Choroid plexus epithelial cell (primary cell): ENCODE measurements at regions not wholly inside any gene's neighbourhood (a gene's known extent, or its start where the extent isn't known, plus 50 kb on each side); places are given as distances from the start of the nearest gene placed in this dataset.

Source experiments
- DNase-seq: peaks from one replicate; pipeline ENCODE4 v3.0.0-alpha.2; 2010; ENCODE audit warnings: low read depth
- H3K4me3 ChIP-seq: 2 replicates; pipeline ENCODE4 v1.5.1; 2011; ENCODE audit warnings: low read depth, mild to moderate bottlenecking, control low read depth, low read length, moderate library complexity
- CTCF ChIP-seq: conservative IDR thresholded peaks from 2 replicates; pipeline ENCODE4 v1.5.1; 2011; ENCODE audit warnings: low read depth, mild to moderate bottlenecking, control low read depth, inconsistent platforms, low read length, moderate library complexity

DNA sequence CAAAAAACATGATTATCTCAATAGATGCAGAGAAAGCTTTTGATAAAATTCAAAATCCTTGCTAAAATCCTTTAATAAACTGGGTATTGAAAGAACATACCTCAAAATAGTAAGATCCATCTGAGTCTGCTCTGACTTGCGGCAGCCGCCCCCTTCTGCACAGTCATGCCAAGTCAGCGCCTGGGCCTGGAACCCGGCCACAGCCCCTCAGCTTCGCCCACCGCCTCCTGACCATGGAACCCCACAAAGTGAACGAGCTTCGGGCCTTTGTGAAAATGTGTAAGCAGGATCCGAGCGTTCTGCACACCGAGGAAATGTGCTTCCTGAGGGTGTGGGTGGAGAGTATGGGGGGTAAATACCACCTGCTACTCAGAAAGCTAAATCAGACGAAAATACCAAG lies 270.9 kb upstream of the TFPI start:
- H3K4me3 ChIP-seq, result no peak overlapping the region
- no peak for DNase-seq
- TF ChIP-seq CTCF, result no peak

- no peak overlapping the region for H3K4me3 ChIP-seq
- peak; percentile 7 for DNase-seq
- TF ChIP-seq CTCF, result no peak
Measured at GRCh38 chr2:187826023-187826422, 271.8 kb upstream of the TFPI start.

GRCh38 chr2:187834787-187835186 lies 280.6 kb upstream of the TFPI start:
- H3K4me3 ChIP-seq, result no peak overlapping the region
- no peak for DNase-seq
- no peak for TF ChIP-seq CTCF

GRCh38 chr2:187838690-187839089 lies 284.5 kb upstream of the TFPI start:
- TF ChIP-seq CTCF, result no peak
- H3K4me3 ChIP-seq, result no peak overlapping the region
- DNase-seq, result no peak

- no peak for DNase-seq
- TF ChIP-seq CTCF, result no peak
- H3K4me3 ChIP-seq, result no peak overlapping the region
Measured at GRCh38 chr2:187842315-187842714, 288.1 kb upstream of the TFPI start.

- peak; percentile 92 for DNase-seq
- TF ChIP-seq CTCF, result peak; percentile 63
- H3K4me3 ChIP-seq, result no peak overlapping the region
Measured at GRCh38 chr2:187842978-187843847, 289.0 kb upstream of the TFPI start.
